ENCODE measurements at regions not wholly inside any gene's neighbourhood (a gene's known extent, or its start where the extent isn't known, plus 50 kb on each side); places are given as distances from the start of the nearest gene placed in this dataset.

GRCh38 chr4:185941461-185941860, 127.5 kb upstream of the TLR3 start:
- no peak overlapping the region for H3K4me3 Mint-ChIP-seq
- Histone ChIP-seq H3K9ac (ENCODE audit: low read length) (no peak overlapping the region), H3K4me1 (ENCODE audit: control insufficient read depth in 2 of 2, insufficient read depth in 2 of 2, low read length in 2 of 2) (no peaks in the 10 kb centered on the region), H4K20me1 (ENCODE audit: control insufficient read depth, insufficient read depth, low read length, poor library complexity, severe bottlenecking) (no peaks in the 10 kb centered on the region), H3K27me3 (replicated peaks in 1 of 4; ENCODE audit: control extremely low read depth in 1 of 4, control insufficient read depth in 3 of 4, insufficient read depth in 4 of 4, low read length in 3 of 4) (no peaks in the 10 kb centered on the region), H2AFZ (ENCODE audit: insufficient read depth, low read depth, low read length, poor library complexity, severe bottlenecking) (no peak overlapping the region), H3K4me3 (ENCODE audit: control extremely low read depth in 1 of 5, extremely low read depth in 1 of 5, insufficient read depth in 1 of 5, low read depth in 2 of 5, low read length in 4 of 5) (no peak overlapping the region), H3K36me3 (replicated peaks in 1 of 2; ENCODE audit: control extremely low read depth in 1 of 2, control insufficient read depth in 1 of 2, extremely low read depth in 1 of 2, insufficient read depth in 2 of 2, low read length in 1 of 2) (no peaks in the 10 kb centered on the region), H3K27ac (ENCODE audit: low read length in 2 of 2) (no peak overlapping the region), H3K9me3 (ENCODE audit: control extremely low read depth in 1 of 3, control insufficient read depth in 2 of 3, insufficient read depth in 1 of 3, low read length in 2 of 3) (peaks cover 0 to 5% (median 0%) of the 10 kb centered on the region in 3 donors), H3K4me2 (replicated peaks; ENCODE audit: low read depth, low read length, poor library complexity, severe bottlenecking) (no peak overlapping the region), H3K79me2 (ENCODE audit: control insufficient read depth, insufficient read depth, low read length) (no peaks in the 10 kb centered on the region)
- no peak for ATAC-seq (ENCODE audit: low read depth)
- CTCF ChIA-PET, result no interaction called here
- intact Hi-C loops (cut with micrococcal nuclease), result no loop called here
- POLR2A ChIA-PET, result no interaction called here
- H3K9me3 Mint-ChIP-seq (ENCODE audit: insufficient read depth), result no peaks in the 10 kb centered on the region
- no peaks in the 10 kb centered on the region for H3K4me1 Mint-ChIP-seq
- peaks cover 4% of the 10 kb centered on the region for H3K27me3 Mint-ChIP-seq
- 86% methylated on average over 2 of the region's 6 CpGs for WGBS (ENCODE audit: insufficient coverage)
- TF ChIP-seq CTCF (IDR thresholded peaks at IDR 0.05) (no peak), EZH2 (IDR thresholded peaks at IDR 0.05; ENCODE audit: borderline replicate concordance, insufficient read depth, low read depth, low read length, poor library complexity, severe bottlenecking) (no peak)
- DNase-seq, result no peak
- no peak overlapping the region for H3K27ac Mint-ChIP-seq

DNA sequence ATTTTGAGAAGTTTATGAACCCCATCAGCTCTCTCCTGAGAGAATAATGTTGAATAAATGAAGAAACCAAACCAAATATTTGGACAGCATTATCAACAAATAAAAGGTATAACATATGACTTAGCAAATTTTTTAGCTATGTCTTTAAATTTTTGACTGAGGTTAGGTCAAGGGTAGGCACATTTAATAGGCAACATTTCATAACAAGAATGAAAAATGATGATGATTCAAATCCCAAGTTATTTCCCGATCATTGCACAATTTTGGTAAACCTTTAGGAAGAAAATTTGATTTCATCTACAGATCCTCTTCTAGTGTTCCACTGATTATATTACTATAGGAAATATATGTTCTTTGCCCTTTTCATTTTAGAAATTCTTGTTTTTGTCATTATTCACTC, 123.7 kb upstream of the TLR3 start:
- H3K9ac ChIP-seq (ENCODE audit: low read length), result no peak overlapping the region
- DNase-seq (no peak), ATAC-seq (ENCODE audit: low read depth) (no peak)
- no peak overlapping the region for H3K27ac ChIP-seq (ENCODE audit: low read length in 2 of 2)
- no peaks in the 10 kb centered on the region for H3K9me3 ChIP-seq (ENCODE audit: control extremely low read depth in 1 of 3, control insufficient read depth in 2 of 3, insufficient read depth in 1 of 3, low read length in 2 of 3)
- intact Hi-C loops (cut with micrococcal nuclease), result no loop called here
- no CpG with 5 or more reads among the region's 1 CpG for WGBS (ENCODE audit: insufficient coverage)
- no peaks in the 10 kb centered on the region for H4K20me1 ChIP-seq (ENCODE audit: control insufficient read depth, insufficient read depth, low read length, poor library complexity, severe bottlenecking)
- H3K4me2 ChIP-seq (replicated peaks; ENCODE audit: low read depth, low read length, poor library complexity, severe bottlenecking), result no peak overlapping the region
- H3K4me3 Mint-ChIP-seq, result no peak overlapping the region
- H3K27ac Mint-ChIP-seq, result no peak overlapping the region
- ChIA-PET POLR2A (no interaction called here), CTCF (no interaction called here)
- peaks cover 0 to 5% (median 0%) of the 10 kb centered on the region in 4 experiments for H3K27me3 ChIP-seq (replicated peaks in 1 of 4; ENCODE audit: control extremely low read depth in 1 of 4, control insufficient read depth in 3 of 4, insufficient read depth in 4 of 4, low read length in 3 of 4)
- H3K4me1 Mint-ChIP-seq, result no peaks in the 10 kb centered on the region
- H3K36me3 ChIP-seq (replicated peaks in 1 of 2; ENCODE audit: control extremely low read depth in 1 of 2, control insufficient read depth in 1 of 2, extremely low read depth in 1 of 2, insufficient read depth in 2 of 2, low read length in 1 of 2), result no peaks in the 10 kb centered on the region
- no peak for TF ChIP-seq EZH2 (IDR thresholded peaks at IDR 0.05; ENCODE audit: borderline replicate concordance, insufficient read depth, low read depth, low read length, poor library complexity, severe bottlenecking)
- TF ChIP-seq CTCF (IDR thresholded peaks at IDR 0.05), result no peak
- no peaks in the 10 kb centered on the region for H3K9me3 Mint-ChIP-seq (ENCODE audit: insufficient read depth)
- H2AFZ ChIP-seq (ENCODE audit: insufficient read depth, low read depth, low read length, poor library complexity, severe bottlenecking), result no peak overlapping the region
- H3K27me3 Mint-ChIP-seq, result peaks cover 4% of the 10 kb centered on the region
- H3K4me1 ChIP-seq (ENCODE audit: control insufficient read depth in 2 of 2, insufficient read depth in 2 of 2, low read length in 2 of 2), result no peaks in the 10 kb centered on the region
- no peaks in the 10 kb centered on the region for H3K79me2 ChIP-seq (ENCODE audit: control insufficient read depth, insufficient read depth, low read length)
- H3K4me3 ChIP-seq (ENCODE audit: control extremely low read depth in 1 of 5, extremely low read depth in 1 of 5, insufficient read depth in 1 of 5, low read depth in 2 of 5, low read length in 4 of 5), result no peak overlapping the region
